GM12873 (cell line): ENCODE measurements at regions not wholly inside any gene's neighbourhood (a gene's known extent, or its start where the extent isn't known, plus 50 kb on each side); places are given as distances from the start of the nearest gene placed in this dataset.

Experiments used
- CTCF ChIP-seq: IDR thresholded peaks from 2 replicates; pipeline ENCODE4 v1.5.1; 2012; ENCODE audit warnings: low read depth, mild to moderate bottlenecking, moderate library complexity, low read length, control low read depth; ENCODE audit not compliant: insufficient read depth; ENCODE audit errors: missing control alignments

- TF ChIP-seq CTCF, result no peak
Observed at GRCh38 chr3:74787011-74787410, 172.6 kb upstream of the CNTN3 start.

GRCh38 chr3:74771401-74771800 lies 156.9 kb upstream of the CNTN3 start:
- no peak for TF ChIP-seq CTCF

GRCh38 chr3:74768010-74768409 lies 153.6 kb upstream of the CNTN3 start:
- TF ChIP-seq CTCF, result no peak

- no peak for TF ChIP-seq CTCF
Observed at GRCh38 chr3:74766405-74766804, 151.9 kb upstream of the CNTN3 start.

- no peak for TF ChIP-seq CTCF
Observed at GRCh38 chr3:74763830-74764229, 149.4 kb upstream of the CNTN3 start.

- TF ChIP-seq CTCF, result no peak
Observed at GRCh38 chr3:74756674-74757073, 142.2 kb upstream of the CNTN3 start.

- no peak for TF ChIP-seq CTCF
Observed at GRCh38 chr3:74752290-74752689, 137.8 kb upstream of the CNTN3 start.
